HepG2 (cell line): ENCODE measurements at regions not wholly inside any gene's neighbourhood (a gene's known extent, or its start where the extent isn't known, plus 50 kb on each side); places are given as distances from the start of the nearest gene placed in this dataset.

Experiments
- ATAC-seq: fragments of 200-7000 bp; cut with Tn5 transposase; 3 replicates; pipeline ENCODE4 v1.9.1; 2020; ENCODE audit warnings: mild to moderate bottlenecking, moderate library complexity
- BruUV-seq: library from RNA; stranded (reverse); fragments of 400-500 nt; replicated peaks from 2 replicates; lab custom pipeline; 2021; lab: Mats Ljungman, UMichigan
- CTCF ChIA-PET: fragments of 300-600 bp; formaldehyde crosslinking; extraction: SDS; loops from one replicate; lab custom pipeline; 2021; ENCODE audit warnings: low total read pairs, inconsistent platforms, low intra/inter-chr PET ratio; lab: Yijun Ruan, JAX
- POLR2A ChIA-PET: fragments of 350-600 bp; sonication (Branson Sonifier 250); formaldehyde crosslinking; loops from one replicate; lab custom pipeline; 2020; ENCODE audit warnings: antibody characterized with exemption, inconsistent platforms; lab: Yijun Ruan, JAX
- DNase-seq: peaks from one replicate; pipeline ENCODE4 v3.0.0-alpha.2; 2015; ENCODE audit warnings: low spot score
- FAIRE-seq: peaks from 3 replicates; lab custom pipeline; 2011; peaks lifted over from hg19 to GRCh38; lab: Jason Lieb, UNC
- H2AFZ ChIP-seq: one replicate; pipeline ENCODE4 v1.6.1; 2011; ENCODE audit warnings: low read length, inconsistent platforms
- H3K27ac ChIP-seq: fragments of 300-600 bp; 3 replicates; pipeline ENCODE4 v1.8.0; 2011; ENCODE audit warnings: mixed run types, mild to moderate bottlenecking, mixed read lengths, low read length, inconsistent platforms; ENCODE audit not compliant: insufficient read depth; ENCODE audit errors: extremely low read length
- H3K27me3 ChIP-seq, 2 experiments: fragments of 200-600 bp in 1 of 2; 2 replicates in 1 of 2; 3 replicates in 1 of 2; pipeline versions ENCODE4 v1.6.0 to v1.8.0; 2011; ENCODE audit warnings: low read length in 2 of 2, mild to moderate bottlenecking in 2 of 2, moderate library complexity in 2 of 2, inconsistent platforms in 1 of 2; ENCODE audit not compliant: insufficient read depth in 2 of 2, control insufficient read depth in 1 of 2
- H3K36me3 ChIP-seq, 2 experiments: fragments of 200-600 bp in 1 of 2; replicated peaks in 1 of 2; 2 replicates in 1 of 2; 3 replicates in 1 of 2; pipeline versions ENCODE4 v1.5.1 to v1.8.0; 2011; ENCODE audit warnings: low read length in 2 of 2, inconsistent platforms in 1 of 2; ENCODE audit not compliant: insufficient read depth in 2 of 2, control insufficient read depth in 1 of 2
- H3K4me1 ChIP-seq: 2 replicates; pipeline ENCODE4 v1.5.1; 2012; ENCODE audit warnings: low read length, inconsistent platforms; ENCODE audit not compliant: insufficient read depth
- H3K4me2 ChIP-seq: 2 replicates; pipeline ENCODE4 v1.6.0; 2011; ENCODE audit warnings: low read depth, low read length, inconsistent platforms
- H3K4me3 ChIP-seq, 3 experiments: fragments of 200-600 bp in 1 of 3; sonication (generic), shearing (Covaris generic) in 1 of 3; replicated peaks in 1 of 3; 2 replicates each; pipeline ENCODE4 v1.5.1; 2011 to 2016; ENCODE audit warnings: low read length in 3 of 3, inconsistent platforms in 2 of 3, low read depth in 2 of 3, mild to moderate bottlenecking in 2 of 3, control low read depth in 1 of 3, mixed read lengths in 1 of 3; ENCODE audit not compliant: insufficient read depth in 1 of 3
- H3K79me2 ChIP-seq: one replicate; pipeline ENCODE4 v1.6.1; 2011; ENCODE audit warnings: low read length, inconsistent platforms; ENCODE audit not compliant: insufficient read depth
- H3K9ac ChIP-seq: 2 replicates; pipeline ENCODE4 v1.6.0; 2011; ENCODE audit warnings: mild to moderate bottlenecking, low read depth, low read length, inconsistent platforms; ENCODE audit not compliant: insufficient read depth
- H3K9me3 ChIP-seq: 2 replicates; pipeline ENCODE4 v1.5.1; 2012; ENCODE audit warnings: mild to moderate bottlenecking, low read length
- H4K20me1 ChIP-seq: 2 replicates; pipeline ENCODE4 v1.6.0; 2011; ENCODE audit warnings: inconsistent platforms, mild to moderate bottlenecking, low read length, moderate library complexity; ENCODE audit not compliant: insufficient read depth
- ATF3 ChIP-seq: sonication (generic); formaldehyde crosslinking; IDR thresholded peaks from 2 replicates; pipeline ENCODE4 v1.4.0; 2020; ENCODE audit warnings: missing genetic modification reagents
- CBFB ChIP-seq: sonication (generic); formaldehyde crosslinking; IDR thresholded peaks from 2 replicates; pipeline ENCODE4 v1.4.0; 2020; ENCODE audit warnings: missing genetic modification reagents
- CSRNP1 ChIP-seq: sonication (generic); formaldehyde crosslinking; IDR thresholded peaks from 2 replicates; pipeline ENCODE4 v1.8.1; 2023; ENCODE audit warnings: mild to moderate bottlenecking, missing genetic modification reagents
- DZIP1 ChIP-seq: sonication (generic); formaldehyde crosslinking; IDR thresholded peaks from 2 replicates; pipeline ENCODE4 v1.5.0; 2020; ENCODE audit warnings: mild to moderate bottlenecking, missing genetic modification reagents
- IRF2 ChIP-seq: IDR thresholded peaks from 2 replicates; pipeline ENCODE4 v1.6.1; 2018; ENCODE audit warnings: missing genetic modification reagents, missing compliant biosample characterization
- KDM3A ChIP-seq: IDR thresholded peaks from 2 replicates; pipeline ENCODE4 v1.6.1; 2018; ENCODE audit warnings: low read depth, missing compliant biosample characterization
- MXI1 ChIP-seq: IDR thresholded peaks from 3 replicates; pipeline ENCODE4 v1.6.1; 2012; ENCODE audit warnings: low read depth, low read length, inconsistent platforms, borderline replicate concordance
- PRMT3 ChIP-seq: sonication (generic); formaldehyde crosslinking; IDR thresholded peaks from 2 replicates; pipeline ENCODE4 v1.8.1; 2022; ENCODE audit warnings: low read depth, mild to moderate bottlenecking, moderate library complexity, missing genetic modification reagents, borderline replicate concordance
- SOX6 ChIP-seq, 2 experiments: fragments of 450-650 bp in 1 of 2; sonication (generic) in 1 of 2; formaldehyde crosslinking in 1 of 2; IDR thresholded peaks; 2 replicates each; pipeline versions ENCODE4 v1.4.0 to v1.6.1; 2017 to 2020; ENCODE audit warnings: antibody characterized with exemption in 1 of 2, mild to moderate bottlenecking in 1 of 2, missing genetic modification reagents in 1 of 2
- TOPORS ChIP-seq: sonication (generic); formaldehyde crosslinking; IDR thresholded peaks from 2 replicates; pipeline ENCODE4 v1.8.0; 2023; ENCODE audit warnings: mild to moderate bottlenecking, missing genetic modification reagents
- ZNF264 ChIP-seq: sonication (generic); formaldehyde crosslinking; IDR thresholded peaks from 2 replicates; pipeline ENCODE4 v1.4.0; 2020; ENCODE audit warnings: missing genetic modification reagents
- ZNF572 ChIP-seq: sonication (generic); formaldehyde crosslinking; IDR thresholded peaks from 2 replicates; pipeline ENCODE4 v1.5.1; 2020; ENCODE audit warnings: mild to moderate bottlenecking, missing genetic modification reagents
- ZNF709 ChIP-seq: sonication (generic); formaldehyde crosslinking; IDR thresholded peaks from 2 replicates; pipeline ENCODE4 v1.5.0; 2020; ENCODE audit warnings: mild to moderate bottlenecking, missing genetic modification reagents
- ZNF747 ChIP-seq: sonication (generic); formaldehyde crosslinking; IDR thresholded peaks from 2 replicates; pipeline ENCODE4 v1.8.1; 2023; ENCODE audit warnings: missing genetic modification reagents, mild to moderate bottlenecking, borderline replicate concordance
- ZNF761 ChIP-seq: sonication (generic); formaldehyde crosslinking; conservative IDR thresholded peaks from 2 replicates; pipeline ENCODE4 v1.4.0; 2020; ENCODE audit warnings: mild to moderate bottlenecking, missing genetic modification reagents
- ZNF841 ChIP-seq: sonication (generic); formaldehyde crosslinking; IDR thresholded peaks from 2 replicates; pipeline ENCODE4 v1.8.1; 2023; ENCODE audit warnings: missing genetic modification reagents, borderline replicate concordance
- WGBS: methylation state at CpG from one replicate; pipeline ENCODE4 v1.1.6; 2017; ENCODE audit warnings: low lambda C conversion rate; 5-methylcytosine and 5-hydroxymethylcytosine counted together
- in situ Hi-C: cut with HindIII; loops from 2 replicates; pipeline ENCODE4 v1.10.0; 2017; ENCODE audit warnings: low pct_unique_long_range_greater_than_20kb; ENCODE audit not compliant: extremely low pct_ligation_motif_present
- intact Hi-C: fragments of 100-400 bp; cut with micrococcal nuclease; formaldehyde crosslinking; loops from one replicate; pipeline ENCODE4 v1.10.0; 2022; ENCODE audit not compliant: unreplicated experiment

- in situ Hi-C loops: no loop called here
- no TSS peak for BruUV-seq
- H3K36me3 ChIP-seq: no peaks in the 10 kb centered on the region
- intact Hi-C loops: no loop called here
- no peak overlapping the region for H3K9ac ChIP-seq
- no peak overlapping the region for H3K4me3 ChIP-seq
- WGBS: 0% methylated on average over 5 of the region's 5 CpGs
- ATAC-seq (no peak), DNase-seq (no peak), FAIRE-seq (no peak)
- H3K4me1 ChIP-seq: no peaks in the 10 kb centered on the region
- no peaks in the 10 kb centered on the region for H3K79me2 ChIP-seq
- no peaks in the 10 kb centered on the region; a peak in 1 of 5 replicates for H3K27me3 ChIP-seq
- CTCF ChIA-PET: no interaction called here
- H3K9me3 ChIP-seq: no peaks in the 10 kb centered on the region
- H2AFZ ChIP-seq: no peak overlapping the region
- no peaks in the 10 kb centered on the region for H4K20me1 ChIP-seq
- no peak overlapping the region for H3K27ac ChIP-seq
- TF ChIP-seq ZNF264 (CRISPR knock-in tag): no peak
- TF ChIP-seq PRMT3 (CRISPR knock-in tag): no peak
- no peak for TF ChIP-seq SOX6 (IDR thresholded peaks at IDR 0.05)
- no peak for TF ChIP-seq SOX6 (CRISPR knock-in tag; IDR thresholded peaks at IDR 0.05)
- no peak for TF ChIP-seq DZIP1 (CRISPR knock-in tag)
- no peak for TF ChIP-seq IRF2
- POLR2A ChIA-PET: no interaction called here
- H3K4me2 ChIP-seq: no peak overlapping the region
Measured at GRCh38 chr2:139684286-139684860, 904.2 kb upstream of the NXPH2 start.

- intact Hi-C loops (no loop called here), in situ Hi-C loops (no loop called here)
- no peaks in the 10 kb centered on the region for H3K9me3 ChIP-seq
- no peak overlapping the region for H3K4me2 ChIP-seq
- no peak overlapping the region for H2AFZ ChIP-seq
- ATAC-seq (no peak), DNase-seq (no peak), FAIRE-seq (no peak)
- ChIA-PET POLR2A (no interaction called here), CTCF (no interaction called here)
- H3K4me3 ChIP-seq: no peak overlapping the region
- no peaks in the 10 kb centered on the region for H4K20me1 ChIP-seq
- H3K4me1 ChIP-seq: no peaks in the 10 kb centered on the region
- H3K79me2 ChIP-seq: no peaks in the 10 kb centered on the region
- no peaks in the 10 kb centered on the region for H3K36me3 ChIP-seq
- H3K9ac ChIP-seq: no peak overlapping the region
- no TSS peak for BruUV-seq
- H3K27ac ChIP-seq: no peak overlapping the region
- H3K27me3 ChIP-seq: no peaks in the 10 kb centered on the region
- TF ChIP-seq MXI1: no peak
- no peak for TF ChIP-seq TOPORS (CRISPR knock-in tag)
- no peak for TF ChIP-seq CSRNP1
- TF ChIP-seq ZNF841: no peak
- TF ChIP-seq ZNF709 (CRISPR knock-in tag): no peak
- TF ChIP-seq CBFB (CRISPR knock-in tag): no peak
- no peak for TF ChIP-seq ATF3 (CRISPR knock-in tag)
- TF ChIP-seq KDM3A (CRISPR knock-in tag): no peak
- no peak for TF ChIP-seq ZNF572 (CRISPR knock-in tag)
- no peak for TF ChIP-seq ZNF747 (CRISPR knock-in tag)
- TF ChIP-seq ZNF761 (CRISPR knock-in tag): no peak
Measured at GRCh38 chr2:139674577-139674976, 894.4 kb upstream of the NXPH2 start.
